ENCODE measurements at regions not wholly inside any gene's neighbourhood (a gene's known extent, or its start where the extent isn't known, plus 50 kb on each side); places are given as distances from the start of the nearest gene placed in this dataset.
"Not testable (repeated sequence)": the region's sequence is repeated elsewhere in the genome, so short reads cannot be mapped to it uniquely, and the experiment has no call there.

DNA sequence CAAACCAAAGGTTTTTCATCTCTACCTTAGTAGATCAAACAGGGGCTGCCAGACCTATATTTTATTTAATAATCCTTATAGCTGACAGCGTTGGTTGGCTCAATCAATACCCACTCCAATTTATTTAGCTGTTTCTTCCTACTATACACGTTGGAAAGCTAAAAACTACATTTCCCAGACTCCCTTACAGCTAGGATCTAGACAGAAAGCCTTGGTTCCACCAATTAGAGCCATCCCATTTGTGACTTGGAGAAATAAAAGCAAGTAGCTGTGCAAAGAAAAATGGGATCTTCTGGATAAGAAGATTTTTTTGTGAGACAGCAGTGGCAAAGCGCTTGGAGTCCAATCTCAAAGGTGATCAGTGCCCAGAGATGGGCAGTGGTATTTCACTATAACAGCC, 331.3 kb upstream of the MEIS1 start:
- no peak for DNase-seq (ENCODE audit: low read depth)

DNA sequence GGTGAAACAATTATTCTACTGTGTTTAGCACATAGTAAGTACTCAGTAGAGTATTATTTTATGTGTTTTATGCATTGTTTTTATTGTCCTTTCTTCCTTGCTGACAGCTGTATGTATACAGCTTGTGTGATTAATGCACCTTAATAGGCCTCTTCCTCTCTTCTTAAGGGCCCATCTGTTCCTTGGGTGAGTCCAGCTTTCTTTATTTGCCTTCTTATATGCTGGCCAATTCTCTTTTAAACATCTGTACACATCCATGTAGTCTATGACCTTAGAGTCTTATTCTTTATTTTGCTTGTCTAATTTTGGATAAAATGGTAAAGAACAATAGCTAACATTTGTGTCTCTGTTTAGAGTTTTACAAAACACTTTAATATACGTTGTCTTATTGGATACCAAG, 333.7 kb upstream of the MEIS1 start:
- no peak for DNase-seq (ENCODE audit: low read depth)

DNA sequence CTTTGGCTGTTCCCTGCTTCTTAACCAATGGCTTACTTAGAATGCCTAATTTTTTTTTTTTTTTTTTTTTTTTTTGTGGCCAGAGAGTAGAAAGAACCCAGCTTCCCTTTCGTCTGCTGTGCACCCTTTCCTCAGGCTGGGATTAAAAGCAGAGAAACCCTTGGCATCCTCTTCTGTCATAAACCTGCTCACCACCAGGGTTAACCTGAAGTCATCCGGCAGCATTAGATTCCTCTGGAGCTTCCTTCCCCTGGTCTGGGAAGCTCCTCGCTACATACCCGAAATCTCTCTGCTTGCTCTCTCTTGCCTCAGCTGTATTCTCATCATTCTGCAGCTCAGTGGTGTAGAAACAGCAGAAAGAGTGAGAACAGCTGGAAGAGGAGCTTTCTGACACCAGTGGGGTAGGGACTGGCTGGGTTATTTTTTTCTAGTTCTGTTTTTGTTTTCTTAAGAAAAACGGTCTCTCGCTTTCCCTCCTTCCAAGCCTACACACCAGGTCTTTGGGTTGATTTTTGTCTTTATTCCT, 339.0 kb upstream of the MEIS1 start:
- DNase-seq (ENCODE audit: low read depth), result no peak

DNA sequence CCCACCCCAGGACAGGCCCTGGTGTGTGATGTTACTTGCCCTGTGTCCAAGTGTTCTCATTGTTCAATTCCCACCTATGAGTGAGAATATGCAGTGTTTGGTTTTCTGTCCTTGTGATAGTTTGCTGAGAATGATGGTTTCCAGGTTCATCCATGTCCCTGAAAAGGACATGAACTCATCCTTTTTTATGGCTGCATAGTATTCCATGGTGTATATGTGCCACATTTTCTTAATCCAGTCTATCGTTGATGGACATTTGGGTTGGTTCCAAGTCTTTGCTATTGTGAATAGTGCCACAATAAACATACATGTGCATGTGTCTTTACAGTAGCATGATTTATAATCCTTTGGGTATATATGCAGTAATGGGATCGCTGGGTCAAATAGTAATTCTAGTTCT, 340.2 kb upstream of the MEIS1 start:
- not testable (repeated sequence) for DNase-seq (ENCODE audit: low read depth)

DNA sequence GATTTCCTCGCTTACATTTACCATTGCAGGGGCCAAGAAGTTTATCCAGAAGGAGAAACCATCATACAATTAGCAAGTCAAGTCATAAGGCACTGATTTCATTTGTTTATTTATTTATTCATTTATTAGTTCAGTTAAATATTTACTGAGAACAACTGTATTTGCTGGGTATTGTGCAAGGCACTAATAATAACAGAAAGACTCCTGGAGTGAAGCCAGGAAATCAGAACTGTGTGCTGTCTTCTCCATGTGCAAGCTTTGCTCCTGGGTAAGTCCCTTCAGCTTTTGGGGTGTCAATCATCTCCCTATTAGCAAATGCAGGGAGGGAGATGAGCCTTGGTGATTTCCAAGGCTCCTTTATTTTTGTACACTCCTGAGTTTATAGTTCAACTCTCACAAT, 341.6 kb upstream of the MEIS1 start:
- DNase-seq (ENCODE audit: low read depth), result no peak

DNA sequence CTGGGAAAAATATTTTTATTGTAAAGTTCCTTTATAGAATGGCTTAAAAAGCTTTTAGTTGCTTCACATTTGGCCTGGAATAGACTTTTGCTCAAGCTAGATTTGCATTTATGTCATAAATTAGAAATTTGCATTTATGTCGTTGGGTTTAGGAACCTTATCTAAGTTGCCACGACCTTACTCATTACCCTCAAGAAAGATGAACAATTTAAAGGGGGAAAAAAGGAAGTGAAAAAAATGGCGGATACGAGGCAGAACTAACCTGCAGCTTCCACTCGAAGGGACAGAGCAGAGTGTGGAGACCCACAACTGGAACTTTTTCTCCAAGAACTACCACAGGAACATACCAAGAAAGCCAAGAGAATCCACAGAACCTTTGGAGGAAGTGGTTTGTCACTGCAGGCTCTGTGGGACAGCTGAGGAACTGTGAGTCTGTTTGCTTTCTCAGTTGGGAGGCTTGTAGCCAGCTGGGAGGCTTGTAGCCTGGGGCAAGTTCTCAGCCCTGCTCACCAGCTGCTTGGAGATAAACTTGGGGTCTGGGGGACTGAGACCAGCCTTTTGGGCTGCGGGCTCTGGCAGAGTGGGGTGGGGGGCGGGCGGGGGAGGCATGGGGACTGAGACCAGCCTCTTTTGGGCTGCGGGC, 349.9 kb upstream of the MEIS1 start:
- DNase-seq (ENCODE audit: low read depth), result no peak

DNA sequence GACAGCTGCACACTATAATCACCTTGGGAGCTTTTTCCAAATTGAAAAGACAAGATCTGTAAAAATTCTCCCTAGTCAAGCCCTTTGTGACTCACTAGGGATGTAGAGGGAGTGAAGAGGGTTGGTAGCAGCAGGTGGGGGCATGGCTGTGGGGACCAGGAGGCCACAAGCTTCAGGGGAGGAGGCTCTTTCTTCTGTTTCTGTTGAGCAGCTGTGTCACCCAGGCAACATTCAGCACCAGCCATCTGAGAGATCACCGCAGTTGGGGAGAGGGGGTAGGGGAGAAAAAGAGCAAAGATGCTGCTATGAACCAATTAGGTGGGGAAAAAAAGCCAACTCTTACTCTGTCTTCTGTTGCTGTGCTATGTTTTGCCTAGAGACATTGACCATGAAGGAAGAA, 352.3 kb upstream of the MEIS1 start:
- DNase-seq (ENCODE audit: low read depth), result no peak

DNA sequence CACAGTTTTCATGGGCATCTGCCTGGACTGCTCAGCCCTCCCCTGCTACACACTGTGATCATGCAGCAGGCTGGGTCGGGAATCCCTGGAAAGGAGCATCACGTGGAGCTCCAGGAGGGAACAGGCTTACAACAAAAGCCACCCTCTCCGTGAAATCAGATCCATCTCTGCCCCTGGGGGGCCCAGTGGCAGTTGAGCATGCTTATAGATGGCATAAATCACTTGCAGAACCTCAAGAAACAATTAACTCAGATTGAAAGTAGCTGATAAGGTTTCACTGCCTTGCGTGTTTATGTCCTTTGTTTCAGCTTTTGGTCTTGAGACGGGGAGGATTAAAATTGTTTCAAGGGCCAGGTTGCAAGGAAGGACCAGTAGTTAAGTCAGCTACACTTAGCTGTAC, 354.8 kb upstream of the MEIS1 start:
- no peak for DNase-seq (ENCODE audit: low read depth)

DNA sequence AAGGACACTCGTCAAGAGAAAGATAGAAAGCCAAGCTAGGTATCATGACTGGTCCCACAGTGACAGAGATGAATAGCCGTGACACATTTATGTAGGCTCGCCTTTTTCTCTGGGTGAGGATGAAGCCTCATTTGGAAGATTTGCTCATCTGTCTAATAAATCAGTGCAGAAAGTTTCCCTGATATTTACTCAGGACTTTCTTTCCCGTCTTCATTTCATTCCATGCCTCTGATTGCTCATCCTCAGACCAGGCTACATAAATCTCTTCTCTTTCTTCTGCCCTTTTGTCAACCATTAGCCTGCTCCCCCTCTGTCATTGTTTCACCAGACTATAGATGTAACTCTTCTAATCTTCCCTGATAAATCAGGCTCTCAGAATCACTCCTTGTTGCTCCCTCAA, 361.8 kb upstream of the MEIS1 start:
- no peak for DNase-seq (ENCODE audit: low read depth)

DNA sequence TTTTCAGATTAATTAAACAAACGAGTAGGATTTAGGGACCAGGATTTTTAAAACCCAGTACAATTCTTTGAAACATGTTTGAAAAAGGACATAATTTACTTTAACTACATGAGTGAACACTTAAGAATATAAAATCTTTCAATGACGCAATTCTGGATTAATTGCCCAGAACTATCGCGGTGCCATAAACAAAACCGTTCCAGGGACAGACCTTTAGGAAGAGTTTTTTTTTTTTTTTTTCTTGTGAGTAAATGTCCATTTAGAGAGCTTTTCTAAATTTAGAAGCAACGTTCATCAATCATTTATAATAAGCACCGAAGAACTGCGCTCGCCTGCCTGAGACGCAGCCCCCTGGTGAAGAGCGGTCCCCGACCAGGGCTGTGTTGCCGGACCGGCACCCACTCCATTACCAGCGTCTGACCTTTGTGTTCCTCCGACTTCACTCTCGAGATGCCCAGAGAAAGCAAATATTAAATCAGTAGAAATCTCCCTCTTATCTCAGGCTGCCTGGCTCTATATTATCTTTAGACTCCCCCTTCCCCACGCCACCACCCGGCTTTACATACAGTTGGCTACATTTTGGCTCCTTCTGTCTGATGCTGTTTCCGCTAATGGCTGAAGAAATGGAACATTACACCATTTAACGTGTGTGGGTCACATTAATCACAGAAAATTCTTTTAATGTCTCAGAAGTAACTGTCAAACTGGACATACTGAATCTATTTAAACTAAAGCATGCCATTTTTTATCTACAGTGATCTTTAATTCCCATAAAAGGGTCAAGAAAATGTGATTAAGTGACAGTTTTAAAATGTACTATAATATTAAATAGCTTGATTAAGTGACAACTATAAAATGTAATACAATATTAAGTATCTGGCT, 364.0 kb upstream of the MEIS1 start:
- DNase-seq (ENCODE audit: low read depth), result no peak

DNA sequence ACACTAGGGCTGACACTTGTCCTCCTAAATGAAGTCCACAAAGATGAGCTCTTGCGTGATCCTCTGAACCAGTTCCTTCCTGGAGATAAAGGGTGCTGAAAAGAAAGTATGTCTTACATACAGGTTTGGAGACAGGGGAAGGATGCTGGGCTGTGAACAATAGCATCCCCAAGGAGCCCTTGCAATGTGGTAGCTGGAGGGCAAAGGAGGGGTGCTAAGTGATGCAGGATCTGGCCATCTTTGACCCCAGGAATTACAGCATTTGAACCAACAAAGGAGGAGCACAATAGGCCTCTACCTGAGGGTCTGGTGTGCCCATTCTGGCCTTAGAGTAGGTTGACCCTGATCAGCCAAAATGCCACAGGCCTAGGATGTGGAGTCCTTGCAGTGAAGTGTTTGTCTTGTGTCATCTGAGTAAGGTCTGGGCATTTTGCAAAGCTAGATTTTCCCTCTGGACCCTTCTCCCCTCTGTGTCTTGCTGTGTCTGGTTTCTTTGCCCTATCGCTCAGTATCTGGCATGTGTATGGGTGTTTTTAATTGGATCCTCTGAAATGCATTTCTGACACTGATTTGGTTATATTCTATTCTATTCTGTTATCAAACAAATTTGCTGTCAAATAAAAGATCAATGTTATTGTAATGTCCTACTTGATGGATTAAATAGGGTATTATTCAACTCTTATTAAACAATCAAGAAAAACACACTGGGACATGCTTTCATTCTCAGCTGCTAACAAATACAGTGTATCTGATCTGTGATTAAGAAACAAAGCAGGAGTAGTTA, 364.8 kb upstream of the MEIS1 start:
- no peak for DNase-seq (ENCODE audit: low read depth)

DNA sequence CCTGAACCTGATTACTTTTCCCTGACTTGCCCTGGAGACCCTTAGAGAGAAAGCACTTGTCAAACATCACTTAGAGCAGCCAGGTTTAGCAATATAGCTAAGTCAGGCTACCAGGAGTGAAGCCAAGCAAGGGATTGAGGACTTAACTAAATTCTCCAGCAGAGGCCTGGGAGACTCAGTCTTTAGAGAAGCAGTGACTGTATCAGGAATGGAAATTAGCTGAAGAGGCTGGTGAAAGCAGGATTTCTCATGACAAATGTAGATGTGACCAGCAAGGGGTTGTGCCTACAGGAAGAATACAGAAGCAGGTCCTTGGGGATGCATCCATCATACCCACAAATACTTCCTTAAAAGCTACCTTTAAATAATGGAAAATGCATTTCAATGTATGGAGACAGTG, 368.9 kb upstream of the MEIS1 start:
- DNase-seq (ENCODE audit: low read depth), result no peak

DNA sequence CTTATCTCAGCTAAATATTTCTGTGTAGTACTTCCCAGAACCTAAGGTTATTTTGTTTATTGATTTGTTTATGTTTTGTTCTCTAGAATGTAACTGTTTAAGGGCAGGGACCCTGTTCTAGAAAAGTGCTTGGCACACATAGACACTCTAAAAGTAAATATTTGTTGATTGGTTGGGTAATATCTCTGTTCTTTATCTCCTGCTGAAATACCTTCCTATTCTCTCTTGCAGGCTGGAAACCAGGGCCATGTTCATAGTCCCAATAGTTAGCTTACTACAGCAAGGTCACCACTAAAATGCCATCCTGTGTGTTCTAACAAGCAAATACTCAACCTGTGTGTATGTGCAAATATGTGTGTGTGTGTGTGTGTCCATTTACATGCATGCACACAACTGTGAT, 375.6 kb upstream of the MEIS1 start:
- no peak for DNase-seq (ENCODE audit: low read depth)

DNA sequence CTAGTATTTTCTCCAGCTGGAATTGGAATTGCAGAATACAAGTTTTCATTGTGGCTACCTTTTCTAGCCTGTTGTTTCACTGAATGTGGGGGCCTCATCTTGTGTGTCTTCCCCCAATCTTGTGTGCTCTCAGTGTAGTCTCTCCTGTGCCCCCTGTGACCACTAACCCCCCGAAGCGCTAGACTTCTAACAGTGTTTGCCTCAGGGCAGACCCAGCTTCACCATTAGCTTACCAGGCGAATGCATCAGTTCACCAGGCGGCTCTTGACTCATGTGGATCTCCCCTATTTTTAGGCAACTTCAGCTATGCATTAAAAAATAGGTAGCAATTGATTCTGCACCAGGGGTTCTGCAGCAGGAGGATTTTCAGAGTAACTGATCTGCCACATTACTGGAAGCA, 376.2 kb upstream of the MEIS1 start:
- no peak for DNase-seq (ENCODE audit: low read depth)

DNA sequence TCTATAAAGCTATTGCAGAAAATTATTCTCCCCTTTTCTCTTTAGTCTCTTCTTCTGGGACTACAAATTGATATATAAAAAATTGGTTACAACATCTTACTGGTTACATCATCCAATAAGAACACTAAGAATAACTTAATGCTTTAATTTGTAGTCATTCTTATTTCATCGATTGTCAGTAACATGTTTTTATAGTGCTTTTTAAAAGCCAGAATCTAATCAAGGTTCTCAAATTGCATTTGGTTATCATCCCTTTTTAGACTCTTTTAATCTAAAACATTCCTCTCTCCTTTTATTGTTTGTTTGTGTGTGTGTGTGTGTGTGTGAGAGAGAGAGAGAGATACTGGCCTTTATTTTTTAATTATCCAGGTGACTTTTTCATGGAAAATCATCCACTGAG, 377.1 kb upstream of the MEIS1 start:
- no peak for DNase-seq (ENCODE audit: low read depth)

DNA sequence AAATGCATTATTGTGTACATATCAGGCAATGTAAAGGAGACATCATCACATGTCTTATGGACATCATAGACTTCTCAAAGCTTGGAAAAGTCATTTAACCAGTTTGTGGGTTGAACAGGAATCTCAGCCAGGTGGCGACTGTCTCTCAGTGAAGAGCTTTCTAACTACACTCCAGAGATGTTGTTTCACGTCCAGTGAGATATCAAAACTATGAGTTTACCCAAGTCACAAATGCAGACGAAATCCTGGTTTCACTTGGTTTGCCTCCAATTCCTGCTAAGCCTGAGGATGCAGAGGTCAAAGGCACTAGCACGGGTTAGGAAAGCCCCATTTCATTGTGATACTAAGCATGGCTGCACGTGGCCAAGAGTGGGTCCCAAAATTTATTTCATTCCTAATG, 384.5 kb upstream of the MEIS1 start:
- no peak for DNase-seq (ENCODE audit: low read depth)

DNA sequence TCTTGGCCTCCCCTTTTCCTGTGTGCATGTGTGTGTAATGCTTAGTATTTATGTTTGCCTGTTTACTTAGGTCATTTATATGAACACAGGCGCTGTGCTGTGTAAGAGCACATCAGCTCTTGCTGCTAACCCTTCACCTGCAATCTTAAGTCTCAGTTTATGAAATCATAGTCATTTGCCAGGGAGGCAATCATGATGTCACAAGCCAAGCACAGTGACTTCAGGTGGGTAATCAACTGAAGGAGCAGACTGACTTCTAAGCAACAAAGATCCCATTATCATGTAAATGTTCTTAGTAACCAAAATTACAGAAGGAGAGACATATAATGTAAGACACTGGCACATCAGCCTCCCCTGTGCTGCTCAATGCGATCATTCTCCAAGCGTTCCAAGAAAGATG, 386.3 kb upstream of the MEIS1 start:
- no peak for DNase-seq (ENCODE audit: low read depth)

DNA sequence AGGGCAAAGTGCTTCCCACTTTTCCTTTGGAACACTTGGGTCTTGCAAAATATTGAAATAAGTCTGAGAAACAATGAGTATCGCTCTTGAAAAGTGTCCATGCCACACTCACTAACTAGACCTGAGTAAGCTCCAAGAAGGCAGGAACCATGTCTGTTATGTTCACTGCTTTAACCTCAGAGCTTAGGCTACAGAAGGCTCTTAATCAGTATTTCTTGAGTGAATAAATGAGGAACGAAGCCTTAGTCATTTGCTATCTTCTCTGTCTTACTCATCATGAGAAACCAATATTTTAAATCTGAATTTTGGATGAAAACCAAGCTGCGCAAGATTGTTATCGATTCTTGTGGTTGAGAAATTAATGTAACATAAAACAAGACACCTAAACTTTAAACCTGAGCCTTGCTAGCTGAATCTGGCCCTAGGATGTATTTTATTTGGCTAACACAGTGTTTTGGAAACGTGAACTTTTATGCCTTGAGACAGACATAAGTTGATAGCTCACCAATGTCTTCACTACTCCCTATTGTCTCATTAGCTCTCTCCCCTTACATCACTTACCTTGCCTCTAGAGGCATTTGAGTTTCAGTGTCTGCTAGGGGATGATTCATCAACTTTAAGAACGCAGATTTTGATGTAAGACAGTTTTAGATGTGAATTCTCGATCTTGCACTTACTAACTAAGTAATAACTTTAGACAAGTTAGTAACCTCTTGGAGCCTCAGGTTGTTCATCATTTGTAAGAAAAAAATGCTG, 392.8 kb upstream of the MEIS1 start:
- DNase-seq (ENCODE audit: low read depth), result no peak

DNA sequence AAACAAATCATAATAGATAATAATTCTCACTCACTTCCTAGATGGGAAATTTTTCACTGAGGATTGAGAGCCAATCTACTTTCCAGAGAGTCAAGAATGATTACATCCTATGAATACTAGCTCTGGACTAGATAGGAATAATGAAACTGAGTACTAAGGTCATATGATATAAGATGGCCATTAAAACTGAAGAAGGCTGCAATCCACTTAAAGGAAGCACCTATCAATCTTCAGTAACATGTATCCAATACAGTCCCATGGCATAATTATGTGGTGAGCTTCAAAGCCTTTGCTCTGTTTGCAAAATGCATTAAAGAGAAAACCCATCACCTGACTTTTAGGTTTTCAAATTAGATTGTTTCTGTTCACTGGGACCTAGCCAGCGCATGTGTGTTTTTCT, 398.0 kb upstream of the MEIS1 start:
- no peak for DNase-seq (ENCODE audit: low read depth)

DNA sequence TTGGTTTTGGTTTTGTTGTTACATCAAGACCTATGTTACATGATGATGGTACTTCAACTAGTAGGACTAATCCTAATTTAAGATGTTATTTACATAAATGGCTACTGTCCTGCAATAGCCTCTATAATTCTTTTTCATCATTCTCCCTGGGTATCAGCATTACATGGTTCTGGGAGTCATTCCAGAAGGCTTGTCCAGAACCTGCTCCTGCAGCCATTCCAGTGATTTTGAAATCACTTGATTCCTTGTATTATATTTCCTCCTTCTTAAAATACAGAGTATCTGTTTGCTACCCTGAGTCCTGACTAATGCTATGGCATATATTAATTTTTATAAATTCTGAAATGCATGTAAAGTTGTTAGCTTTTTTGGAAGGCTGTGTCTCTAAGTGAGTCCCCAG, 400.5 kb upstream of the MEIS1 start:
- no peak for DNase-seq (ENCODE audit: low read depth)

DNA sequence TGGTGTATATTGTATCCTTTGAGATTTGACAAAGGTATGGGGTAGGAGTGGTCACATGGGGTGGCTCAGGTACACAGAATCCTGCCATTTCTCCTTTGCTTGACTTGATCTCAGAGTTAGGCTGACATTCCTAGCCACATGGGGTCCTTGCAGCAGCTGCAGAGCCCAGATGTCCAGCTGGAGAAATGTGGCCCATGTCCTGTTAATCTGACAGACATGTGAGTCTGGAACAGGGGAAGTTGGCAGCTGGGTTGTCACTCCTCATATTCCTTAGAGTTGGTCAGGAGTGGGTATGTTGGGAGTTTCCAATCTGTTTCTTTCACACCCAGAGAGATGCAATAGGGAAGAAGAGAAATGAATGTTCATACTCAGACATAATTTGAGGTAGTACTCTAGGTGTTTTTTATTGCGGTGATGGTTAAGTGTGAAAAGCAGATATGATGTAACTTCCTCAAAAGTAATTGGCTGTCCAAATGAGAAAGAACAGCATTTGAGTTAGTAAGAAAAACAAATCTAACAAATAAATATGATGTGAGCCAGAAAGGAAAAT, 402.6 kb upstream of the MEIS1 start:
- no peak for DNase-seq (ENCODE audit: low read depth)

DNA sequence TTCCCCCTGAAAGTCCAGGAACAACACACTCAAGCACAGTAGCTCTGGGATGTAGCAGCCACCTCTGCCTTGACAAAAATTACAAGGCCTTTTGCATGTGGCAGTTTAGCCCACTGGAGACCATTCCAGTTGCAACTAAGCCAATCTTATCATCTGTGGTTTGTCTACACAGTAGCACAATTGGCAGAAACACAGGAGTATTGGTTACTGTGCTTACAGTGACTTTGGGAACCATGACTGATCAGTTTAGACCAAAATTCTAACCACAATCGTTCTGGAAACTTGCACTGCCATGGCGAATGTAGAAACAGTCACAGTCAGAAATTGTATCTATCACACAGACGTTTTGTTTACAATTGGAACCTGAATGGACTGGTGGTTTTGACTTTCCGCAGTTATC, 403.7 kb upstream of the MEIS1 start:
- no peak for DNase-seq (ENCODE audit: low read depth)
